C4-2B (cell line): ENCODE measurements at regions not wholly inside any gene's neighbourhood (a gene's known extent, or its start where the extent isn't known, plus 50 kb on each side); places are given as distances from the start of the nearest gene placed in this dataset.

Experiments used
- ZFX ChIP-seq: fragments of 450-650 bp; IDR thresholded peaks from 2 replicates; pipeline ENCODE4 v1.6.1; 2017
- TF ChIP-seq, protein P1 (sequence below): fragments of 450-650 bp; conservative IDR thresholded peaks from 2 replicates; pipeline ENCODE4 v1.5.1; 2017; ENCODE audit warnings: mild to moderate bottlenecking

DNA sequence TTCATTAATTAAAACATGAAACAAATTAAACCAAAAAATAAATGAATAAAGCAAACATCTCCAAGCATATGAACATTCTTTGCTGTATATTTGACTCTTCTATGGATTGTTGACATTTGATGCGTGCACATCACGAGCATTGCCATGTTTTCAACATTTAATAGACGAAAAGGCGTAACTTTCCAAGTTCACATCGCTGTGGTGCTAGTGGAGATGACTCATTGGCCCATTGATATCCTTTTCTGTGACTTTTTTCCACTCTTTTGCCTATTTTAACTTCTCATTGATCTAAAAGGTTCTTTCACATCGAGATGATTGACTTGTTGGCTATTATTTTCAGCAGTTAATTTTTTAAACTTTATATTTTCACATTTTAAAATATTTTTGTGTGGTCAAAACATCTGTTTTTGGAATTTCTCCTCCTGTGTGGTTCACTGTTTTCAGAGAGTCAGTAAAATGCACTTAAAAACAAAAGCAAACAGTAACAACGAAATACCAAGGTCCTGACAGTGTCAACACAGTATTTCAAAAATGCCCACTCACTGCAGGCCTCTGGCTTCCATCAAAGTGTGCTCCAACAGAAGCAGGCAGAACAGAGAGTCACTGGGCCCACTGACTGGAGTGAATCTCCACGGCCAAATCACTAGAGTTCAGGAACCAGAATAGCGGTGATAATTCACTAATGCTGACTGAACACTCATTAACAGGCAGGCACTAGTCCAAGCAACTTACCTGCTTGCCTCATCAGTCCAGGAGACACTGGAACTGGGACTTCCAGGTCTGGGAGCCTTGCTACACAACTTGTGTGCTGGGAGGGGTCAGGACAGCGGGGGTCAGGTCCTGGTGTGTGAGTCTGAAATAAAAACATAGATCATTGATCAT, 372.2 kb upstream of the SMIM21 start:
- TF ChIP-seq, protein P1, sequence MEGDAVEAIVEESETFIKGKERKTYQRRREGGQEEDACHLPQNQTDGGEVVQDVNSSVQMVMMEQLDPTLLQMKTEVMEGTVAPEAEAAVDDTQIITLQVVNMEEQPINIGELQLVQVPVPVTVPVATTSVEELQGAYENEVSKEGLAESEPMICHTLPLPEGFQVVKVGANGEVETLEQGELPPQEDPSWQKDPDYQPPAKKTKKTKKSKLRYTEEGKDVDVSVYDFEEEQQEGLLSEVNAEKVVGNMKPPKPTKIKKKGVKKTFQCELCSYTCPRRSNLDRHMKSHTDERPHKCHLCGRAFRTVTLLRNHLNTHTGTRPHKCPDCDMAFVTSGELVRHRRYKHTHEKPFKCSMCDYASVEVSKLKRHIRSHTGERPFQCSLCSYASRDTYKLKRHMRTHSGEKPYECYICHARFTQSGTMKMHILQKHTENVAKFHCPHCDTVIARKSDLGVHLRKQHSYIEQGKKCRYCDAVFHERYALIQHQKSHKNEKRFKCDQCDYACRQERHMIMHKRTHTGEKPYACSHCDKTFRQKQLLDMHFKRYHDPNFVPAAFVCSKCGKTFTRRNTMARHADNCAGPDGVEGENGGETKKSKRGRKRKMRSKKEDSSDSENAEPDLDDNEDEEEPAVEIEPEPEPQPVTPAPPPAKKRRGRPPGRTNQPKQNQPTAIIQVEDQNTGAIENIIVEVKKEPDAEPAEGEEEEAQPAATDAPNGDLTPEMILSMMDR: no peak
- no peak for TF ChIP-seq ZFX
